ENCODE measurements at regions not wholly inside any gene's neighbourhood (a gene's known extent, or its start where the extent isn't known, plus 50 kb on each side); places are given as distances from the start of the nearest gene placed in this dataset.

- TF ChIP-seq CTCF (IDR thresholded peaks at IDR 0.05; ENCODE audit: low read length): no peak
- no peak for TF ChIP-seq EZH2 (optimal IDR thresholded peaks at IDR 0.05; ENCODE audit: low read depth, low read length)
- TF ChIP-seq EZH2phosphoT487 (IDR thresholded peaks at IDR 0.05; ENCODE audit: low read length): no peak
Observed at GRCh38 chr12:97132270-97132669, 225.2 kb downstream of the NEDD1 start.

Data from MM.1S (cell line).